HL-60 (cell line): ENCODE measurements at regions not wholly inside any gene's neighbourhood (a gene's known extent, or its start where the extent isn't known, plus 50 kb on each side); places are given as distances from the start of the nearest gene placed in this dataset.

Experiments
- CTCF ChIP-seq: IDR thresholded peaks from one replicate; pipeline ENCODE4 v1.5.1; 2011; ENCODE audit warnings: low read length, control low read depth, inconsistent platforms; ENCODE audit not compliant: insufficient read depth
- GABPA ChIP-seq: IDR thresholded peaks from 2 replicates; pipeline ENCODE4 v1.6.1; 2012; ENCODE audit warnings: low read depth
- POLR2AphosphoS5 ChIP-seq: IDR thresholded peaks from 2 replicates; pipeline ENCODE4 v1.6.1; 2012; ENCODE audit warnings: low read depth

- TF ChIP-seq GABPA (no peak), POLR2AphosphoS5 (no peak), CTCF (no peak)
Observed at GRCh38 chr4:144342949-144343760, 202.6 kb upstream of the GYPA start.
